GM10847 (cell line): ENCODE measurements at regions not wholly inside any gene's neighbourhood (a gene's known extent, or its start where the extent isn't known, plus 50 kb on each side); places are given as distances from the start of the nearest gene placed in this dataset.

Source experiments
- POLR2A ChIP-seq: IDR thresholded peaks from 2 replicates; pipeline ENCODE4 v1.6.1; 2011; ENCODE audit not compliant: insufficient read length; ENCODE audit errors: extremely low read depth

- TF ChIP-seq POLR2A: no peak
These were observed 92.7 kb upstream of the GPR26 start for GRCh38 chr10:123573236-123574108.

GRCh38 chr10:123574109-123574698 is 92.0 kb upstream of the GPR26 start:
- TF ChIP-seq POLR2A: no peak

- no peak for TF ChIP-seq POLR2A
These were observed 91.0 kb upstream of the GPR26 start for GRCh38 chr10:123575105-123575504.

- TF ChIP-seq POLR2A: no peak
These were observed 89.4 kb upstream of the GPR26 start for GRCh38 chr10:123576706-123577105.

- no peak for TF ChIP-seq POLR2A
These were observed 88.2 kb upstream of the GPR26 start for GRCh38 chr10:123577921-123578461.

- TF ChIP-seq POLR2A: no peak
These were observed 87.4 kb upstream of the GPR26 start for GRCh38 chr10:123578721-123579120.

GRCh38 chr10:123579675-123580074 is 86.5 kb upstream of the GPR26 start:
- no peak for TF ChIP-seq POLR2A

- no peak for TF ChIP-seq POLR2A
These were observed 85.7 kb upstream of the GPR26 start for GRCh38 chr10:123580426-123580825.

- no peak for TF ChIP-seq POLR2A
These were observed 84.5 kb upstream of the GPR26 start for GRCh38 chr10:123581656-123582055.

- no peak for TF ChIP-seq POLR2A
These were observed 83.8 kb upstream of the GPR26 start for GRCh38 chr10:123582084-123582989.

GRCh38 chr10:123583639-123584418 is 82.3 kb upstream of the GPR26 start:
- TF ChIP-seq POLR2A: no peak

- TF ChIP-seq POLR2A: no peak
These were observed 81.8 kb upstream of the GPR26 start for GRCh38 chr10:123584419-123584775.

GRCh38 chr10:123585477-123586445 is 80.4 kb upstream of the GPR26 start:
- no peak for TF ChIP-seq POLR2A
